ENCODE measurements at regions not wholly inside any gene's neighbourhood (a gene's known extent, or its start where the extent isn't known, plus 50 kb on each side); places are given as distances from the start of the nearest gene placed in this dataset.

DNA sequence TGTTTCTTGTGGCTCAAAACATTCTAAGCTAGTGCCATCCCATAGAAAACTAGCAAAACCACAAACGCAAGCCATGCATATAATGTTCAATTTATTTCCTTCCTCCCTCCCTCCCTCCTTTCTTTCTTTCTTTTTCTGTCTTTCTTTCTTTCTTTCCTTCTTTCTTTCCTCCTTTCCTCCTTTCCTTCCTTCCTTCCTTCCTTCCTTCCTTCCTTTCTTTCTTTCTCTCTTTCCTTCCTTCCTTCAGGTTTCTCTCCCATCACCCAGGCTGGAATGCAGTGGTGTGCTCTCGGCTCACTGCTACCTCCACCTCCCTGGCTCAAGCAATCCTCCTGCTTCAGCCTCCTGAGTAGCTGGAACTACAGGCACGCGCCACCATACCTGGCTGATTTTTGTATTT is 492.8 kb upstream of the PROK2 start:
- H3K4me1 ChIP-seq (ENCODE audit: control insufficient read depth, insufficient read depth, low read length): peaks cover 20% of the 10 kb centered on the region
- TF ChIP-seq, protein P1, sequence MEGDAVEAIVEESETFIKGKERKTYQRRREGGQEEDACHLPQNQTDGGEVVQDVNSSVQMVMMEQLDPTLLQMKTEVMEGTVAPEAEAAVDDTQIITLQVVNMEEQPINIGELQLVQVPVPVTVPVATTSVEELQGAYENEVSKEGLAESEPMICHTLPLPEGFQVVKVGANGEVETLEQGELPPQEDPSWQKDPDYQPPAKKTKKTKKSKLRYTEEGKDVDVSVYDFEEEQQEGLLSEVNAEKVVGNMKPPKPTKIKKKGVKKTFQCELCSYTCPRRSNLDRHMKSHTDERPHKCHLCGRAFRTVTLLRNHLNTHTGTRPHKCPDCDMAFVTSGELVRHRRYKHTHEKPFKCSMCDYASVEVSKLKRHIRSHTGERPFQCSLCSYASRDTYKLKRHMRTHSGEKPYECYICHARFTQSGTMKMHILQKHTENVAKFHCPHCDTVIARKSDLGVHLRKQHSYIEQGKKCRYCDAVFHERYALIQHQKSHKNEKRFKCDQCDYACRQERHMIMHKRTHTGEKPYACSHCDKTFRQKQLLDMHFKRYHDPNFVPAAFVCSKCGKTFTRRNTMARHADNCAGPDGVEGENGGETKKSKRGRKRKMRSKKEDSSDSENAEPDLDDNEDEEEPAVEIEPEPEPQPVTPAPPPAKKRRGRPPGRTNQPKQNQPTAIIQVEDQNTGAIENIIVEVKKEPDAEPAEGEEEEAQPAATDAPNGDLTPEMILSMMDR (IDR thresholded peaks at IDR 0.05): no peak
- Mint-ChIP-seq H3K4me1 (peaks cover 12 to 13% of the 10 kb centered on the region in 2 donors), H3K27me3 (ENCODE audit: low read depth in 2 of 2) (peaks cover 7 to 19% of the 10 kb centered on the region in 2 donors), H3K36me3 (no peaks in the 10 kb centered on the region), H3K4me3 (no peak overlapping the region), H3K9me3 (no peaks in the 10 kb centered on the region), H3K27ac (no peak overlapping the region)
- H3K4me3 ChIP-seq (ENCODE audit: low read length): no peak overlapping the region
- WGBS (ENCODE audit: insufficient coverage): 79% methylated on average over 4 of the region's 4 CpGs
- ATAC-seq (no peak), DNase-seq (no peak)
- no peaks in the 10 kb centered on the region for H3K36me3 ChIP-seq (ENCODE audit: control insufficient read depth, insufficient read depth, low read length)
- H3K27me3 ChIP-seq (ENCODE audit: control insufficient read depth, insufficient read depth, low read length): no peaks in the 10 kb centered on the region
- H3K9me3 ChIP-seq (ENCODE audit: control insufficient read depth, insufficient read depth, low read length): peaks cover 4% of the 10 kb centered on the region
- H3K27ac ChIP-seq (ENCODE audit: low read length): no peak overlapping the region
- intact Hi-C loops (cut with micrococcal nuclease): no loop called here

DNA sequence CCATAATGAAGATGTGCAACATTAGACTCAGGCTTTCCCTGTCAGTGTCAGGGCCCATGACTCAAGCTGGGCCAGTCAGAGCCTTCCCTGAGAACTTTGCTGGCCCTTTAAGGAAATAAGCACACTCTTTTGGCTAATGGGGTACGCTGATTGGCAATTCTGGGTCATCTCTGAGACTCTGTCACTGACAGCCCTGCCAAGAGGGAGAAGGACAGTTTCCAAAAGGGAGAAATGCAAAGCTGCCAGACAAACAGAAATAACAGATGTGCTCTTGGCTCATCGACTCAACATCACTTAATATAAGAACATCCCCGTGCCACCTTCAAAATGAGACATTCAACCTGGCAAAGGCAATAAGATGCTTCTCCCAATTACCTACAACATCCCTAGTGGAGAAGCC is 491.9 kb upstream of the PROK2 start:
- Histone ChIP-seq H3K4me3 (ENCODE audit: low read length) (no peak overlapping the region), H3K4me1 (ENCODE audit: control insufficient read depth, insufficient read depth, low read length) (peaks cover 20% of the 10 kb centered on the region), H3K9me3 (ENCODE audit: control insufficient read depth, insufficient read depth, low read length) (no peaks in the 10 kb centered on the region), H3K27me3 (ENCODE audit: control insufficient read depth, insufficient read depth, low read length) (no peaks in the 10 kb centered on the region), H3K27ac (ENCODE audit: low read length) (no peak overlapping the region), H3K36me3 (ENCODE audit: control insufficient read depth, insufficient read depth, low read length) (no peaks in the 10 kb centered on the region)
- H3K4me3 Mint-ChIP-seq: no peak overlapping the region
- H3K9me3 Mint-ChIP-seq: no peaks in the 10 kb centered on the region
- peaks cover 2 to 15% of the 10 kb centered on the region in 2 donors for H3K27me3 Mint-ChIP-seq (ENCODE audit: low read depth in 2 of 2)
- intact Hi-C loops (cut with micrococcal nuclease): no loop called here
- no peak for ATAC-seq
- WGBS (ENCODE audit: insufficient coverage): 94% methylated on average over 3 of the region's 3 CpGs
- no peak overlapping the region for H3K27ac Mint-ChIP-seq
- no peaks in the 10 kb centered on the region for H3K36me3 Mint-ChIP-seq
- DNase-seq: no peak
- H3K4me1 Mint-ChIP-seq: peaks cover 12 to 13% of the 10 kb centered on the region in 2 donors
- TF ChIP-seq, protein P1 (IDR thresholded peaks at IDR 0.05): no peak

DNA sequence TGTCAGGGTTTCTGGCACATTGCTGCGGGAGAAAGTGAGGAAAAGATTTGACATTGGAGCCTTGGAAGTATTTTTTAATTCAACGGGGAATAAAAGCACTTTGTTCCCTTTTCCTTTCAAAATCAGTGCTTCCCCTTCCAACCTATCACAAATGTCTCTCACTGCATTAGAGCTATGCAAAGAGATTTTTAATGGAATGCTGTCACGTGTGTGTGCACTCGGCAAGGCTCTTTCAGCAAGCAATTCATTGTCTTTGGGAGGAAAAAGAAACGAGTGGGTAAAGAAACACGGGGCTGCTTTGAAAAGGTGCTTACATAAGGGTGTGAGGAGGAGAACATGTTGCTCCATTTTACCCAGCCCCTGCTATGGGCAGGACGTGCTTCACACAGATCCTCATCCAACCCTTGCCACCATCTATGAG is 490.4 kb upstream of the PROK2 start:
- Mint-ChIP-seq H3K4me1 (peaks cover 12 to 13% of the 10 kb centered on the region in 2 donors), H3K27me3 (ENCODE audit: low read depth in 2 of 2) (peaks cover 0 to 11% of the 10 kb centered on the region in 2 donors), H3K9me3 (no peaks in the 10 kb centered on the region), H3K27ac (no peak overlapping the region), H3K4me3 (no peak overlapping the region), H3K36me3 (no peaks in the 10 kb centered on the region)
- no peak overlapping the region for H3K4me3 ChIP-seq (ENCODE audit: low read length)
- no peaks in the 10 kb centered on the region for H3K27me3 ChIP-seq (ENCODE audit: control insufficient read depth, insufficient read depth, low read length)
- intact Hi-C loops (cut with micrococcal nuclease): no loop called here
- H3K4me1 ChIP-seq (ENCODE audit: control insufficient read depth, insufficient read depth, low read length): peaks cover 30% of the 10 kb centered on the region
- H3K9me3 ChIP-seq (ENCODE audit: control insufficient read depth, insufficient read depth, low read length): no peaks in the 10 kb centered on the region
- TF ChIP-seq, protein P1 (IDR thresholded peaks at IDR 0.05): no peak
- ATAC-seq (no peak), DNase-seq (no peak)
- 87% methylated on average over 5 of the region's 7 CpGs for WGBS (ENCODE audit: insufficient coverage)
- no peaks in the 10 kb centered on the region for H3K36me3 ChIP-seq (ENCODE audit: control insufficient read depth, insufficient read depth, low read length)
- no peak overlapping the region for H3K27ac ChIP-seq (ENCODE audit: low read length)
